NCI-H1105 treated with DMSO at 0.1 percent for 48 hours (cell line): ENCODE measurements at regions not wholly inside any gene's neighbourhood (a gene's known extent, or its start where the extent isn't known, plus 50 kb on each side); places are given as distances from the start of the nearest gene placed in this dataset.
A peak's percentile ranks its signal among the peaks of the same experiment; 100 is the strongest.
"Not testable (repeated sequence)": the region's sequence is repeated elsewhere in the genome, so short reads cannot be mapped to it uniquely, and the experiment has no call there.

Source experiments
- DNase-seq: peaks from one replicate; lab custom pipeline; 2025; lab: John Stamatoyannopoulos, UW

DNA sequence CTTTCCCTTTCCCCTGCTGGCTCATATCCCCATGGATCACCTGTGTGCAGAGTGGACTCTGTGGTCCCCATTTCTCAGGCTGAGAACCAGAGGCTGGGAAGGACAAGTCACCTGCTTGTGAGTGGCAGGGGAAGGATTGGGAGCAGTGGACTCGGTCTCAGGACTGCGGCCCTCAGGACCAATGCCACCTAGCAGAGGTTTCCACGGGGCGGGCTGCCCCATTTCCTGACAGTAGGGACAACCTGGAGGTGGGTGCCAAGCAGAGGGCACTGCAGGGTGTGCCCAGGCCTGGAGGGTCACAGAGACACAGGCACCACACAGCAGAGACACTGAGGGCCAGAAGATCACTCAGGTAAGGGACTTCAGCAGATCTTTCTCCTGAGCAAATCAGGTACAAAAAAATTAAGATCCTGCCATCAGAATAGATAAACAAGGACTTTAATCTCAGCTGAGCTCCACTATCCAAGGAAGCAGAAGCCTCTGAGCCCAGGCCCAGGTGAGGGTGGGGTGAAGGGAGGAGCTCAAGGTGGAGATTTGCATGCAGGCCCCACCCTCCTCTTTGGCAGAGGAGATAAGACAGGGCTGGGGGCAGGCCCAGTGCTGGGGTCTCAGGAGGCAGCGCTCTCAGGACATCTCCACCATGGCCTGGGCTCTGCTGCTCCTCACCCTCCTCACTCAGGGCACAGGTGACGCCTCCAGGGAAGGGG, 113.8 kb downstream of the GGTLC2 start:
- DNase-seq = not testable (repeated sequence)

DNA sequence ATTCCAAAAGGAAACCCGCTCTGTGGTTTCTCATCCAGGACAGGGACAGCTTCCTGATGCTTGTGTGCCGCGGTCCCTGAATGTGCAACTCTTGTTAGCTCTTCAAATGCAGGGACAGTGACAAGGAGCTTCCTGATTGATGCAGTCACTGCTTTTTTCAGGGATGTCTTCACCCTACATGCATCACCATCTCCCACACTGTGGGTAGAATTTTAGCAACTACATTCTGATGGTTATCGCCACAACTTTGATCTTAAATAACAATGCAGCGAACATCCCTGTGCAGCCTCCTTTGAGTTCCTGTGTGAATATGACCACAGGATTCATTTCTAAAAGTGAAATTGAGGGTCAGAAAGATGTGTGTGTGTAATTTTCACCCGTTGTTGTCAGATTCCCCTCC, 115.0 kb downstream of the GGTLC2 start:
- DNase-seq = no peak

DNA sequence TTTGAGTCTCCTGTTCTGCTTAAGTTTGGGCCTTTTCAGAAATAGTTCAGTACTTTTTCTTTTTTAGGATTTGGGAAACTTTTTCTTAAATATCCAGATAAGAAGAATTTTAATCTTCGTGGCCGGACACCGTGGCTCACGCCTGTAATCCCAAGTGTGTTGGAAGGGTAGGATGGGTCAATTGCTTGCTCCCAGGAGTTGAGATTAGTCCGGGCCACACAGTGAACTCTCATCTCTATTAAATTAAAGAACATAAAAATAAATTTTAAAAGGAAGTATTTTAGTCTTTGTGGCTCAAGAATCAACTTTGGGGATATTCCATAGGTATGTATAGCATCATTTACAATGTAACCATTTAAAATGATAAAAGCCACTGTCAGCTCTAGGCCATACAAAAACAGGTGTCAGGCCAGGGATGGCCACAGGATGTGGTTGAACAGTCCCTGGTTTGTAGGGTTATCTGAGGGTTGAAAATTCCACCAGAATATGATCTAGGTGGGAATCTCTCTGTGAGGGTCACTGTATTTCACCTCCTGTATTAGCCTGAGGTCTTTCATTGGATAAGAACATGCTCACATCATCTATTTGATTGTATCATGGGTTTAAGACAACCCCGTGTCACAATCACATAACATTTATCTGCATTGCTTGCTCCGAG, 115.6 kb downstream of the GGTLC2 start:
- DNase-seq = no peak

DNA sequence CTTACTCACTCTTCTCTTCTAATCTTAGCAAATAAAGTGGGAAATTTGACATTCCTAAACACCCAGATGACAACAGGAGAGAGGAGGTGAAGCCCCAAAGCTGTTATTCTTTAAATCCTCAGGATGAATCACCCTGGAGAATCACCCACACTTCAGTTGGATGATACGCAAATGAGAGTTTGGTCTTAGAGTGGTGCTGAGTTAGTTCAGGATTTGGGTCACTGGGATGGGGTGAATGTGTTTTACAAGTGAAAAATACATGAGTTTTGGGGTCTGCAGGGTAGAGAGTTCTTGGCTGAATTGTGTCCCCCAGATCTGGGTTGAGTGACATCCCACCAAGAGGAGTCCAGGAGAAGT, 117.2 kb downstream of the GGTLC2 start:
- no peak for DNase-seq

DNA sequence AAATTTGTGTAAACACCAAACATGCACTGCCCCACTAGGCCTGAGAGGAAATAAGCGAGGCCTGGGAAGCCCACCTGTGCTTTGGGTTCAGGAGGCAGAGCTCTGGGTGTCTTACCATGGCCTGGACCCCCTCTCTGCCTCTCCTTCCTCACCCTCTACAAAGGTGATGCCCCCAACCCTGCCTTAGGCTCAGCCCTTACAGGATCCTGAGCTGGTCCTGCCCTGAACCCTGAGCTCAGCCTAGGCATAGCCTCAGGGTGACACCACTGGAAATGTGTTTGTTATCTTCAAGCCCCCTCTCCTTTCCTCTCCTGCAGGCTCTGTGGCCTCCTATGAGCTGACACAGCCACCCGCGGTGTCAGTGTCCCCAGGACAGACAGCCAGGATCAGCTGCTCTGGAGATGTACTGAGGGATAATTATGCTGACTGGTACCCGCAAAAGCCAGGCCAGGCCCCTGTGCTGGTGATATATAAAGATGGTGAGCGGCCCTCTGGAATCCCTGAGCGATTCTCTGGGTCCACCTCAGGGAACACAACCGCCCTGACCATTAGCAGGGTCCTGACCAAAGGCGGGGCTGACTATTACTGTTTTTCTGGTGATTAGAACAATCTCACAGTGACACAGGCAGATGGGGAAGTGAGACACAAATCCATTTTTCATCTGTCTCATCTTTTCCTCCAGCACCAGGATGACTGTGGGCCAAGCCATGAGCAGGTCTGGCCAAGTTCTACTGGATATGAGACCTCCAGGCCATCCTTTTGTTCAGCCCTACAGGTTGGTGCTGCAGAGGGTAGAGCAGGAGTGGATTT, 117.8 kb downstream of the GGTLC2 start:
- DNase-seq = no peak

DNA sequence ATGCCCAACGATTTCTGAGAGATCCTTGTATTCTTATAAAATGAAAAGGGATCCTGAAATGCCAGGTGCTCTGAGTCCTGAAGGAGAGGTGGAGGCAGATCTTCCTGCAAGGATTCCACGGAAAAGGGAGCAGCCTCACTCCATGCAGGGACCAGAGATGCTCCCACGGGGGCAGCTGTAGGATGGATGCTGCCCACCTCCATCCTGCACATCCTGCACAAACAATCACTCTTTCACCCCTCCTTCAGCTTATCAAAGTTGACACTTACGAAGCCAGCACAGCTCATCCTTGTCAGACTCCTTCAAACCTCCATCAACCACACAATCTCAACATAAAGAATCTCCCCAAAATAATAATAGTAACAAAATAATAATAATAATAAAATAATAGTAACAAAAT, 119.1 kb downstream of the GGTLC2 start:
- DNase-seq = no peak

GRCh38 chr22:22764085-22764484, 119.7 kb downstream of the GGTLC2 start:
- no peak for DNase-seq

GRCh38 chr22:22767876-22768602, 119.6 kb upstream of the IGLL5 start:
- no peak for DNase-seq

GRCh38 chr22:22768885-22769284, 118.7 kb upstream of the IGLL5 start:
- no peak for DNase-seq

DNA sequence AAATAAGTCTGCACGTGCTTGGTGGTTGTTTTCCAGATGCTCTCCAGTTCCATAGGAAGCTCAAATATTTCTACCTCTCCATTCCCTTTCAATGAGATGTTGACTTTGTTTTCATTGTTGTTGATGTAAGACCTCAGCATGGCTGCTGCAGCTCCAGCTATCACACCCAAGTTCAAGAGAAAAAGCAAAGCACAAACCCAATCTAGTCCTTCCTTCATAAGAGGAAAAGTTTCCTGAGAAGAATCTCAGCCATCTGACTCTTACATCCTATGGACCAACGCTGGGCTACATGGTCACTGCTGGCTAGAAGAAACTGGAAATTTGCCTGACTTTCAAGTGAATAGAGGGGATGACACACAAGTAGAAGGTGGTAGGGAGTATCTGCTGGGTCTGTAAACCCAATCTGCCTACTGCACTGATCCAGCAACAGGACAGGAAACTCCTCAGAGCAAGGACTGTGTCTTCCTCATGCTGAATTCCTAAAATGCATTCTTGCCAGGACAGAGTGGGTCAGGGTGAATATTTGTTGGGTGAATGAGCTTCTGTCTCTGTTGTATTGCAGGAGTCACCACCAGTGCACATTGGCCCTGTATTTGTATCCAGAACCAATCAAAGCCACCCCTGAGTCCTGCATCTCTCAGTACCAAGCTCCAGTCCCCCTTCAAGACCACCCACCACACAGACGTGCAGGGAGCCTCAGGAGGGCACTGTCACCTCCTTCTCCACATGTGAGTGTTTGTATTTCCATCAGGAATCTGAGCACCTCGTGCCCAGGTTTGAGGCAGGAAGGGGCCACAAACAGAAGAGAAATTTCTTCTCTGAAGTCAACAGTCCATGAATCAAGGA, 118.0 kb upstream of the IGLL5 start:
- no peak for DNase-seq

DNA sequence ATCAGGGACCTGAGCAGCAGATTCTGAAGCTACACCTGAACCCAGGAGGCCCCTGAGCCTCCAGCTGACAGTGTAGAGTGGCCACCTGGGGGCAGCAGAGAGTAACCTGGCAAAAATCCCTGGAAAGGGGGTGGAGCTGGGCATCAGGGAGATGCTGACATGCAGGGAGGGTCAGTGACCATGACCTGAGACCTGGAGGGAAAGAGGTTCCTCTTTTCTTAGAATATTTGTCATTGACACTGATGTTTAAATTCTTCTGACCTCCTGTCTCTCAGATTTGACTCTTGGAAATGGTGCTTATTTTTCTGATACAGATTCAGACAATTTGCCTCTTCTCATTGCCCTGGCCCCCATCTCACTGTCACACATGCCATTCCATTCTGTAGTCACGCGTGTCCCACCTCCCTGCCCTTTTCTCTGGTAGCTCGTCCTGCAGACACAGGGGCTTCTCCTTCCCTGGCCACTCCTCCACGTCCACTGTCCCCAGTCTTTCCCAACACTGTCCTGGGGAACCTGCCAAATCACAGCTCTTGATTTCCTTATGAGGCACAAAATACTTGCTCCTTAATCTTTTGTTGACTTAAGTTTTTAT, 117.2 kb upstream of the IGLL5 start:
- DNase-seq = peak; percentile 17

DNA sequence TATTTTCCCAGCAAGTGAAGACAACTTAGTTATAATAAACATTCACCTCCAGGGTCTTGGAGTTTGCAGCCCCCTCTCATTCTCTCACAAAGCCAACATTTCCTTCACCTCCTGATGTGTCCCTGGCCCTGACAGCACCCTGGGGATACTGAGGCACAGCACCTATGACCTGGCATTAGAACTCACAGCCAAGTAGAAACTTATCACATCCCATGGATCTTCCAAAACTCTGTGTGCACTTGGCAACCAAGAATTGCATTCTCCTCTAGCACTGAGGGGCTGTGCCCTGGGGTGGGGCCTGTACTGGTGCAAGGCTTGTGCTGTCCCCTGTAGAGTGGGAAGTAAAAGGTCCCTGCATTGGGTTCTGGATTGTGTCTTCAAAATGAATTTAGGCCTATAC, 116.7 kb upstream of the IGLL5 start:
- no peak for DNase-seq

- DNase-seq = no peak
Observed at GRCh38 chr22:22771696-22772377, 115.8 kb upstream of the IGLL5 start.

DNA sequence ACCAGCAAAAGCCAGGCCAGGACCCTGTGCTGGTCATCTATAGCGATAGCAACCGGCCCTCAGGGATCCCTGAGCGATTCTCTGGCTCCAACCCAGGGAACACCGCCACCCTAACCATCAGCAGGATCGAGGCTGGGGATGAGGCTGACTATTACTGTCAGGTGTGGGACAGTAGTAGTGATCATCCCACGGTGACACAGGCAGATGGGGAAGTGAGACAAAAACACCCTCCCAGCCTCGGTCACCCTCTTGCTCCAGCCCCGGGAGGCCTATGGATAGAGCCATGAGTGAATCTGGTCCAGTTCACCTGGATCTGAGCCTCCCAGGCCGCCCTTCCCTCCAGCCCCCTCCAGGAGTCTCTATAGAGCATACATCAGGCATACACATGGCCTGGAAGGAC, 115.2 kb upstream of the IGLL5 start:
- DNase-seq = no peak

DNA sequence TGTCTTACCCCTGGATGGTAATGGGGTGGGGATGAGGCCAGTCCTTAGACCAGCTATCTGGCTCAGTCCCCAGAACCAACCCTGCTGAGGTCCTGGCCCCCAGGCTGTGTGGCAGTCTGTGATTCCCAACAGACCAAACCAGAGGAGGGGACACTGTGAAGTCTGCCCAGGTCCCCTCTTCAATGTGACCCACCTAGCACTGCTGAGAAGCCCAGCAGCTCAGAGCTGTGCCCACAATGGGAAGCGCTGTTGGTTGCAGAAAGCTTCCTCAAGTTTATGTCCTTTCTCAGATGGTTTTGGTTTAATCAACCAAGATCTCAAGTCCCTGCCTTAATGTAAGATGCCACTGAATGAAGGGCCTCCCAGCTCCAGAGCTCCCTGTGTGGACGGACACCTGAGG, 114.7 kb upstream of the IGLL5 start:
- DNase-seq = no peak

DNA sequence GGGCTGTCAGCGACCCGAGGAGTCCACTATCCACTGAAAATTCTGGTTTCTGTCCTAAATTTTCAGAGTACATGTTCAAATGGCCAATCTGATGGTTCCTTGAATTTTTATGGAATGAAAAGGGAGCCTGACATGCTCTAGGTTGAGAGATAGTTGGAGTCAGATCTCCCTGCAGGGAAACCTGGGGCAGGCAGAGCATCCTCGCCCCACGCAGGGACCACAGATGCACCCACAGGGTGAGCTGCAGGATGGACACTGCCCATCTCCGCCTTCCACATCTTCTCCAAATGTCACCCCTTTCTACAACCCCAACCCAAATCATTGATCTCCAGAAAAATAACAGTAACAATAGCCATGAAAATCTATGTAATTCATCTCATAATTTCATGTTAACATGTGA, 114.2 kb upstream of the IGLL5 start:
- DNase-seq = no peak

DNA sequence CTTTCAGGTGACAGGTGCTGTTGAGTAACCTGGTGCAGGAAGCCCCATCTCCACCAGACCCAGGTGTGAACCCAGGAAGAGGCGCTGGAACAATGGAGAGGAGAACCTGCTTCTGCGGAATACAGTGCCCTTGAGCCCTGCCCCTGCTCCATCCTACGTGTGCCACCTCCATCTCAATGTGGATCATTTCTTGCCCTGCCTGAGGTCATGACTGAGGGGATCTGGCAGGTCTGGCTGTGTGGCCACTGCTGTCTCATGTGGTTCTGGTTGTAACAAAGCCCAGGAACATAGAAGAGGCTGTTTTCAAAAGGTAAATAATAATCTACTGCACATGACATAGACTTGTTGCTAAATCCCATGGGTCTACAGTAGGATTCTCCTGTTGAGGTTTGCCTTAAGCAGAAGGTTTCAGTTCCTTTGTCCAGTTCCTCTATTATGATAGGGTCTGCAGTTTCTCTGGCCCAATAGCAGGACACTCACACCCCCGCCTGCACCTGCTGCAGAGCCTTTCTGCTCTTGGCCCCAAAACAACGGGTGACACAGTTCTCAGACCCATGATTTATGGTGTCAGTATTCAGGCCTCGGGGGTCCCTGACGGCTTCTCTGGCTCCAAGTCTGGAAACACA, 113.5 kb upstream of the IGLL5 start:
- DNase-seq = no peak

DNA sequence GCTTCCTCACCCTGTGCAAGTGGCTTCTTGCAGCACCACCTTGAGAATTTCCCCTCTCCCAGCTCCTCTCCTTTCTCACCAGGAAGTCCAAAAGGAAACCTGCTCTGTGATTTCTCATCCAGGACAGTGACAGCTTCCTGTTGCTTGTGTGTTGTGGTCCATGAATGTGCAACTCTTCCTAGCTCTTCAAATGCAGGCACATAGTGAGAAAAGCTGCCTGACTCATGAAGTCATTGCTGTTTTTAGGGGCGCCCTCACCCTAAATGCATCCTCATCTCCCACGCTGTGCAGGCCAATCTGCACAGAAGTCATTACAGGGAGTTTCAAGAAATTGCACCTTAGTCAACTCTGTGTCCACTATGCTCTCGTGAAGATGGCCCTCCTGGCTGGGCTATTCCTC, 112.9 kb upstream of the IGLL5 start:
- DNase-seq = not testable (repeated sequence)

DNA sequence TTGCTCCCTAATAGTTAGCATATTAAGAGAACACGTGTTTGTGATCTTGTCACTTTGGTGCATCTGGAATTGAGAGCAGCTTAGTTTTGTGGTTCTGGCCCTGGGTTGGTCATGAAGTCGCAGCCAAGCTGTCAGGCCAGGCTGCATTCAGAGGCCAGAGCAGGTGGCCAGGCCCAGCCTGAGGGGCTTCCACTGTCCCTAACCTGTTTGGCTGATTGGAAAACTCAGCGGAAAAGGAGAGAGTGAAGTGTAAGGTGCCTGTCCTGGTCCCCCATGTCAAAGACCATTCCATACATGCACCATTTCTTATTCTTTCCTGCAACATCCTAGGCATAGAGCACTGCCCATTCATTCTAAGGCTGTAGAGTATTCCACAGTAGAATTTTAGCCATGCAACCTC, 111.5 kb upstream of the IGLL5 start:
- no peak for DNase-seq

DNA sequence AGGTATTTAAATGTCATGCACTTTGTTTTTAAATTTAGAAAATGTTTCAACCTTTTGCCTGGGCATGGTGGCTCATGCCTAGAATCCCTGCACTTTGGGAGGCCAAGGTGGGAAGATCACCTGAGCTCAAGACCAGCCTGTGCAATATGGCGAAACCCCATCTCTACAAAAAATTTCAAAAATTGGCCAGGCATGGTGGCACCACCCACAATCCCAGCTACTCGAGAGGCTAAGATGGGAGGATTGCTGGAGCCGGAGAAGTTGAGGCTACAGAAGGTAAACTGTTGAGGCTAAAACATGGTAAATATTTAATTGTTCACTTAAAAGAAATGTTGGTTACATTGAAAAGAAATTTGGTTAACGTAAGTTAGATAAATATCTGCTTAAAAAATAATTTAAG, 108.4 kb upstream of the IGLL5 start:
- DNase-seq = no peak
